Tongue (tissue), 1 donor: ENCODE measurements at regions not wholly inside any gene's neighbourhood (a gene's known extent, or its start where the extent isn't known, plus 50 kb on each side); places are given as distances from the start of the nearest gene placed in this dataset.
A peak's percentile ranks its signal among the peaks of the same experiment; 100 is the strongest.

Experiments used
- DNase-seq: peaks from one replicate; pipeline ENCODE4 v3.0.0-alpha.2; 2015

DNA sequence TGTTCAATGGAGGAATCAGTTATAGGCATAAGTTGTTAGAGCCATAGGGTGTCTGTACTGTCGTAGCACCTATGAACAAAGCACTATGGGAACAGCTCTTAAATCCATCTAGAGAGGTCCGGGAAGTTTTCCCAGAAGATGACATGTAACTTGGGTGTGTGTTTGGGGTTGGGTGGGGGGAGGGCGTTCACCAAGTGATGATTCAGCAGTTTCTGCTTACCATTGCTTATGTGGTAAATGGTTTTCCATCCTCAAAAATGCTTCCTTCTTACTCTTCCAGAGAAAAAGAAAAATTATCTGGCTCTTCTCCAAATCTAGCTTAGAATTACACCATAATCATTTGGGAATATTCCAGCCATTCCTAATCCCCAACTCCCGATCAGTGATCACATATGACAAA lies 361.1 kb upstream of the ZNF521 start:
- DNase-seq, result no peak

DNA sequence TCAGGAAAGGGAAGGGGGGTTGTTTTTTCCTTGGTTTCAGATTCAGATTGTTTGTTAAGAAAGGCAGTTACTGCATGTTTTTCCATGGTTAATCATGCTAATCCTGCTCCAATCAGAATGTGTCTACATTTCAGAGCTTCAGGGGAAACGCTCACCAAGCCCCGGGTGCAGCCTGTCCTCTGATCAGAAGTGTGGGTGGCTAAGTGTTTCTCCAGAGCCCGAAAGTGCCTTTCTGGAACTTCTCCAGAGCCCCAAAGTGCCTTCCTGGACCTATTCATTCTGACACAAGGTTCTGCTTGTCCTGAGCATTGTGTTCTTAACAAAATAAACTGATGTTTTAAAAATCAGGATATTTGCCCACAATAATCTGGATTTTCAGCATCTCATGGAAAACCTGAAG lies 359.0 kb upstream of the ZNF521 start:
- no peak for DNase-seq

DNA sequence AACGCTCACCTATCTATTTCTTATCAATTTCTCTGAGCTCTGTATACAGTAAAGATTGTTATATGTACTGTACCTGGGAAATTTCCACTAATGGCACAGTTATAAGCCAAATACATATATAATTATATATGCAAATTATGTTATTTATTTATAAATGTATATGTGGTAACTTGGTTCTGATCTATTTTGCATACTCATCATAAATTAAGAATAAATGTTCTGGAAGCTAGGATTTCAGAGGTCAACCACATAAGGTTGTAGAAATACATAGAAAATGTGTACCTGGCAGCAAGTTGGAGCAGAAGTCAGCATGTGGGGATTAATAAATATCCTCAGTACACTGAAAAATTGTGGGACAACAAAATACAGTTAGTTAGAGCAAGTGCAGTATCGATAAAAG lies 353.7 kb upstream of the ZNF521 start:
- DNase-seq, result no peak

- DNase-seq, result peak; percentile 63
These were observed 352.5 kb upstream of the ZNF521 start for GRCh38 chr18:25704494-25704893.

DNA sequence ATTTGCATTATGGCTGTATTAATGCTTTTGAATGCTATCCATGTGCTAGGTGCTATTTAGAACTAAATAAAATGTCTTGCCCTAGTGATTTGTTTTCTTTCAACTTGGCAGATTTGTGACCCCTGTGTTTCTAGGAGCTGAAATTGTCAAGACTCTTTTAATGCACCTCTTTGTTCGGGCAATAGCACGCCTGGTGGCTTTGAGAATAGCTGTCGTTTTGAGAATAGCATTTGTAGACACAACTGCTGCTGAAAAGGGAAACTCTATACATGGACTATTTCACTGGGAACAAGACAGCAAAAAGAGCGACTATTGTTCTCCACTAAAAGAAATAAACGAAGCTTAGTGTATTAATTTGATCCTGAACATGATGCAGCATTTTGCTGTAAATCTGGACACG lies 352.1 kb upstream of the ZNF521 start:
- DNase-seq, result peak; percentile 27

GRCh38 chr18:25701821-25702220 lies 349.9 kb upstream of the ZNF521 start:
- DNase-seq, result peak; percentile 30

DNA sequence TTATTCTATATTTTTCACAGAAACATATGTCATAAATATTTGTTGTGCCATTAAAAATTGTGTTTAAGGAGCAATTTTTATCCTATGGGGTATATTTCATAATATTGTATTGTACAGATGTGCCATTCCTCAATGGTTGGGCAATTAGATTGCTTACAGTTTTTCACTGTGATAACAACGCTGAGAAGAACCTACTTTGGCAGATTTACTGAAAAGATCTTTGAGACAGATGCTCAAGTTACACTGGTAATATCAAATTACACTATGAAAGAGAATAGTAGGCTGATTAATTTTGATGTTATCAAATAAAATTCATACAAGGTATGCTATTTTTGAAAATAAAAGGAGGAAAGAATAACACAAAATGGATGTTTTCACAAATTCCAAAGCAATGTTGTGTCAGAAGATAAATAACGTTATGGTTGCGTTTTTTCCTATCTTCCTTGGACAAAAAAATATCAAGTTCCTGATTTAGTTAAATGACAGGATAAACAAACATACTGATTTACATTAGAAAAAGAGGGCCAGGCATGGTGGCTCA lies 335.1 kb upstream of the ZNF521 start:
- no peak for DNase-seq

DNA sequence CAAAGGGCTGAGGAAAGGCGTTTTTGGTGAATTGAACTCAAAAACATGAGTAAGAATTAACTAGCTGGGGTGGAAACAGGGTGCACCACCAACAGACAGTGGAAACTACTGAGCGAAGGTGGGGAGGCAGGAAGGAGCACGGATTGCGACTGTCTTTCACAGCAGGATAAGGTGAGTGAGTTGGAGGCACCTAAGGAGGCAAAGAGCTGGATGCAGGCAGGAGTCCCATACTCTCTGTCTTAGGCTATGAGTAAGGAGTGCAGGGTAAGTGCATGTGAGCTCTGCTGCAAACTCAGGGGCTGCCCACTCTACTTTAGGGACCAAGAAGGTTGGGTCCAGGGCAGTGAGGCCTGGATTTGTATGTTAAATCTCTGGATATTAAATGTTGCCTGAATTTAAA lies 333.1 kb upstream of the ZNF521 start:
- no peak for DNase-seq

- no peak for DNase-seq
These were observed 327.5 kb upstream of the ZNF521 start for GRCh38 chr18:25679491-25679890.

- no peak for DNase-seq
These were observed 326.3 kb upstream of the ZNF521 start for GRCh38 chr18:25678221-25678620.

DNA sequence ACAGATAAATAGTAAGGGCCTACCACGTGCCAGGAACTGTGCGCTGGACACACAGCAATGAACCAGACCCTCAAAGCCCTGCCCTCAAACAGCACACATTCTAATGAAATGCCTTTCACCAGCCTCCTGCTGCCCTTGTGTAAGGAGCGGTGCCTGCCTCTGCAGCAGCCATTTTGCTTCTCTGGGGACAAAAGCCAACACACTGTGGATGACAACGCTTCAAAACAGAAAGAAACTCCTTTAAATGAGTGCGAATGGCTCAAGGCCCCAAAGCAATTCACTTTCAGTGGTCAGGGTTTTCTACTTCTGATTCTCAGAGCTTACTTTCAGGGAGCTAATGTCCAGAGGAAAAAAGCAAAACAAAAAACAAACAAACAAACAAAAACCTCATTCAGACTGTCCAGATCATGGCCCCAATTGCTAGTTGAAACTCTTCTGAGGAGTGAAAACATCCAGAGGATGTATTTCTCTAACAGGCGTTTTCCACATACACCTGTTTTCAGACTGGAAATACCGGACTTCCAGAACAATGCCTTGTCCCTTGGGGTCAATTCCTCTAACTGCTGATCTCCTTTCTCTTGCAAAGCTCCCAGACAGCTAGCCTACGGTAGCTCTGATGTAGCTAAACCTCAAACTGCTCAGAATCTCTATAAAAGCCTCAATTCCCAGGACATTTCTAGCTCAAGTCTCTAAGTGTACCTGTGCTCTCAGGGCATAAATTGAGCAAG lies 323.3 kb upstream of the ZNF521 start:
- no peak for DNase-seq

DNA sequence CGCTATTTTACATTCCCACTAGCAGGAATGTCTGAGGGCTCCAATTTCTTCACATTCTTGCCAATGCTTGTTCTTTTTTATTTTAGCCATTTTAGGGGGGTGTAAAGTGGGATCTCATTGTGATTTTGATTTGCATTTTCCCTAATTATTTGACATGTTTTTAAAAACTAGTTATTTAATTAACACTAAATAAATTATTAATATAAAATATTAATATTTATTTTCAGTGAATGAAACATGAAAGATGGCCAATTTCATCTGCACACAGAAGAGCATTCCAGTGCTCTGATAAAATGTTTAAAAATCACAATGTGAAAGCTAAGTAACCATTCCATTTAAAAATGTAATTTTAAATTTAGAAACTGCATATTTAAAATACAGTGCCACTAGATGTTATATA lies 322.2 kb upstream of the ZNF521 start:
- DNase-seq, result no peak

DNA sequence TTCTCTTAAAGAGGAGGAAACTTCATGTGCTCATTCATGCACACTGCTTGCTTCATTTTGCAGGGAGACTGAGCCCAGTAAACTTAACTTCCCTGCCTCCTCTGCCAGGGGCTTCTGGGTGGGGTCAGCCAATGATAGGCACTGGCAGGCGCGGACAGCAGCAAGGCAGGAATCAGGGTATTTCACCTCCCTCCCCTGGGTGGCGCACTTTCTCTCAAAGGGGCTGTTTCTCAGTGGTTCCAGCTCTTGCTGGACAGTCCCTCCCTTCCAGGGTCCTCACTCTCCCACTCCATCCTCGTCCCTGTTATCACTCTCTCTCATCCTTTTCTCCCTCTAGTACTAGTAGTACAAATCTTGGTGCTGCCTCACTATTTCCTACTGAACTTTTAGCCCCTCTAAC lies 320.5 kb upstream of the ZNF521 start:
- no peak for DNase-seq

- no peak for DNase-seq
These were observed 317.8 kb upstream of the ZNF521 start for GRCh38 chr18:25669741-25670140.

DNA sequence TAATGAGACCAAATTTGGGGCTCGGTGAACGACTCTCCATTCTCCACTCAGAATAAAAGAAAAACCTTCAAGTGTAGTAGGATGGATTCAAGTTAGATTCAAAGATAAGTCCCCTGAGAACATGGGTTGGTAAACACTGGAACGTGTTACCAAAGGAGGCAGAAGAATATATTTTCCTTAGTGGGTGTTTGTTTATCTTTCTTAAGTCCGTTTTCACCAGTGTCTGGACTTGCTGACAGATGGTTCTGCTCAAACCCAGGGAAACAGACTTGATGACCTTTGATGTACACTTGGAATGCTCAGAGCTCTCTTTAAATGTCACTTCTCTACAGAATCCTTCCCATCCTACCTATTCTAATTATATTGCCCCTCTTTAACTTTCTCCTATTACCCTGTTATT lies 310.3 kb upstream of the ZNF521 start:
- DNase-seq, result no peak

- peak; percentile 12 for DNase-seq
These were observed 309.9 kb upstream of the ZNF521 start for GRCh38 chr18:25661831-25662230.

GRCh38 chr18:25659541-25659940 lies 307.6 kb upstream of the ZNF521 start:
- no peak for DNase-seq

- no peak for DNase-seq
These were observed 306.5 kb upstream of the ZNF521 start for GRCh38 chr18:25658476-25658875.

- DNase-seq, result no peak
These were observed 299.6 kb upstream of the ZNF521 start for GRCh38 chr18:25651553-25651952.

DNA sequence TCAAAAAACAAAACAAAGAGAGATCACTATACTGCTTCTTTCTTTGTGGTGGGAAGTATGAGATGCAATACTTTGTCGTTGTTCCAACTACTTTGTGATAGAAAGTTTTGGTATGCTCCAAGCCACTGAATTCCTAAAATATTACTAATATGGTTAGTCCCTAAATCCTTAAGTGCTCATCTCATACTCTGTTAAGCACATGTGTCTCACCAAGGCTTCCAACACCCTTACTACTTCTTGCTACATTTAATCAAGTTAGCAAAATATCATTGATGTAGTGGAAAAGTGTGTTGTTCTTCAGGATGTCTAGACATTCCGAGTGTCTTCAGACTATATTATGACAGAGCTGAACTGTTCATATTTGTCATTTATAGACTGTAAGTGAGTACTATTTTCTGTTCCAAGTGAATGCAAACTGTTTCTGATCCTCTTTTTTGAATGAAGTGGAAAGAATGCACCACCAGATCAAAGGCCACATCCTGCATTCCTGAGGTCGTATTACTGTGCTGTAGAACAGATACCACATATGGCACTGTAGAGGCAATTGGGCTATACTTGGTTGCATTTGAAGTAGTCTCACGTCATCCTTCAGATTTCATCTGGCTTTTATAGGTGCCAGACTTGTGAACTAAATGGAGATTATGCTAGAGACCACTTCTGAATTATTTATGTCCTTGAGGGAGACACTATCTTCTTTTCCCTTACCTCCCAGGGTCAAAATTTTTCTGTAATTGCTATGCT lies 298.4 kb upstream of the ZNF521 start:
- peak; percentile 31 for DNase-seq

DNA sequence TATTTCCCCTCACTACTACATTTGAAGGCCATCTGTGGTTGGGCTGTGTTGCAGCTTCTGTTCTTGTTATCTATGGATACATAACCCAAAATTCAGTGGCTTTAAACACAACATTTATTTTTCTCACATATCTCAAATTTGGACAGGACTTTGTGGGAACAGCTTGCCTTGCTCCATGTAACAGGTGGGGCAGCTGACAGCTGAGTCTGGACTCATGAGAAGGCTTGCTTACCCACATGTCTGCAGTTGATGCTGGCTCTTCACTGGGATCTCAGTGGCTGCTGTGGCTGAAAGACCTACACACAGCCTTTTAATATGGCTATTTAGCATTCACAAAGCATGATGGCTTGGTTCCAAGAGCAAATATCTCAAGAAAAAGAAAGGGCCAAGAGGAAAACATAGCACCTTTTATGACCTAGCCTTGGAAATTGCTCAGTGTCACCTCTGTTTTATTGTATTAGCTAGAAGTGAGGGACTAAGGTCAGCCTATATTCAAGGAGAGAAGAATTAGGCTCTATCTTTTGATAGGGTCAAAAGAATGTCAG lies 296.8 kb upstream of the ZNF521 start:
- peak; percentile 79 for DNase-seq

- DNase-seq, result no peak
These were observed 295.4 kb upstream of the ZNF521 start for GRCh38 chr18:25647404-25647803.

DNA sequence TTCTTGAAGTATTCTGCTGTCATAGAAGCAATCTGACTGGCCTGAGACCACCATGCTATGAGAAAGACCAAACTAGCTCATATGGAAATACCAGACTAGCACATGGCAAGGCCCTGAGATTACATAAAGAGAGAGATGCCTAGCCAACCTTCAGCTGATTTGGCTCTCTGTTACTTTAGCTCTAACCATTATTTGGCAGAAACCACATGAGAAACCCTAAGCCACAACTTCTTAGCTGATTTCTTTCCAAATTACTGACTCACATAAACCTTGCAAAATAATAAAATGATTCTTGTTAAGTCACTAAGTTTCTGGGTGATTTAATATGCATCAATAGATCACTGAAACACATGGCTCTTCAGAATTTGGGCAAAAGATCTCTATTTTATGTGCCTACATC lies 295.0 kb upstream of the ZNF521 start:
- DNase-seq, result no peak

GRCh38 chr18:25639596-25639995 lies 287.6 kb upstream of the ZNF521 start:
- no peak for DNase-seq
